GM13977 (cell line): ENCODE measurements at regions not wholly inside any gene's neighbourhood (a gene's known extent, or its start where the extent isn't known, plus 50 kb on each side); places are given as distances from the start of the nearest gene placed in this dataset.

Experiments used
- DNase-seq: peaks from one replicate; pipeline ENCODE4 v3.0.0; 2012; ENCODE audit warnings: low spot score
- CTCF ChIP-seq: IDR thresholded peaks from 2 replicates; pipeline ENCODE4 v1.5.1; 2012; ENCODE audit warnings: mild to moderate bottlenecking, control low read depth; ENCODE audit not compliant: insufficient read depth; ENCODE audit errors: extremely low read depth, missing control alignments
- in situ Hi-C: fragments of 300-500 bp; cut with MboI; formaldehyde crosslinking; loops from one replicate; pipeline ENCODE4 v1.12.0; 2022; ENCODE audit warnings: low sequenced_read_pairs, low pct_unique_long_range_greater_than_20kb, mixed read lengths, inconsistent platforms; ENCODE audit not compliant: unreplicated experiment

- no peak for TF ChIP-seq CTCF
- in situ Hi-C loops: no loop called here
- DNase-seq: no peak
Measured at GRCh38 chr4:31126881-31127398, 406.8 kb downstream of the PCDH7 start.

GRCh38 chr4:31130930-31131329, 410.8 kb downstream of the PCDH7 start:
- DNase-seq: no peak
- in situ Hi-C loops: no loop called here
- no peak for TF ChIP-seq CTCF

GRCh38 chr4:31134720-31135119, 414.6 kb downstream of the PCDH7 start:
- DNase-seq: no peak
- in situ Hi-C loops: no loop called here

GRCh38 chr4:31139767-31140166, 419.6 kb downstream of the PCDH7 start:
- in situ Hi-C loops: no loop called here
- DNase-seq: no peak

More at GRCh38 chr4:31134720-31135119, 414.6 kb downstream of the PCDH7 start:
- no peak for TF ChIP-seq CTCF

GRCh38 chr4:31141095-31141831, 421.1 kb downstream of the PCDH7 start:
- no peak for TF ChIP-seq CTCF
- DNase-seq: no peak
- in situ Hi-C loops: no loop called here

More at GRCh38 chr4:31139767-31140166, 419.6 kb downstream of the PCDH7 start:
- TF ChIP-seq CTCF: no peak

- DNase-seq: no peak
- no peak for TF ChIP-seq CTCF
- in situ Hi-C loops: no loop called here
Measured at GRCh38 chr4:31141832-31142142, 421.6 kb downstream of the PCDH7 start.

GRCh38 chr4:31146366-31146765, 426.2 kb downstream of the PCDH7 start:
- DNase-seq: no peak
- TF ChIP-seq CTCF: no peak
- in situ Hi-C loops: no loop called here
